Upper lobe of left lung (tissue), 6 donors: ENCODE measurements at regions not wholly inside any gene's neighbourhood (a gene's known extent, or its start where the extent isn't known, plus 50 kb on each side); places are given as distances from the start of the nearest gene placed in this dataset.

ENCODE experiments used
- ATAC-seq, 2 donors: fragments of 200-7000 bp; cut with Tn5 transposase; one replicate each; pipeline ENCODE4 v1.9.1; 2022; ENCODE audit warnings: mild to moderate bottlenecking in 2 of 2, moderate library complexity in 2 of 2; ENCODE audit not compliant: low FRiP score in 2 of 2
- DNase-seq, 2 donors: peaks; one replicate each; pipeline ENCODE4 v3.0.0-alpha.2; 2019 to 2020
- H3K27ac ChIP-seq, 4 donors: fragments of 200-600 bp; sonication (generic); one replicate each; pipeline ENCODE4 v1.5.1; 2016 to 2019
- H3K27me3 ChIP-seq, 4 donors: fragments of 200-600 bp; sonication (generic); one replicate each; pipeline ENCODE4 v1.5.1; 2017 to 2019
- H3K36me3 ChIP-seq, 4 donors: fragments of 200-600 bp; sonication (generic); one replicate each; pipeline ENCODE4 v1.5.1; 2016 to 2019
- H3K4me1 ChIP-seq, 4 donors: fragments of 200-600 bp; sonication (generic); one replicate each; pipeline ENCODE4 v1.5.1; 2018 to 2019
- H3K4me3 ChIP-seq, 4 donors: fragments of 200-600 bp; sonication (generic); one replicate each; pipeline ENCODE4 v1.5.1; 2017 to 2019; ENCODE audit warnings: mild to moderate bottlenecking in 2 of 4, moderate library complexity in 1 of 4
- H3K9me3 ChIP-seq, 4 donors: fragments of 200-600 bp; sonication (generic); one replicate each; pipeline ENCODE4 v1.5.1; 2018 to 2019
- EP300 ChIP-seq, 4 donors: sonication (generic); formaldehyde crosslinking; IDR thresholded peaks; one replicate each; pipeline ENCODE4 v1.5.1; 2017; ENCODE audit warnings: antibody characterized with exemption in 4 of 4, control low read depth in 2 of 4
- POLR2A ChIP-seq, 4 donors: fragments of 450-650 bp; IDR thresholded peaks; one replicate each; pipeline ENCODE4 v1.5.1; 2016 to 2017; ENCODE audit warnings: antibody characterized with exemption in 4 of 4, mild to moderate bottlenecking in 2 of 4
- POLR2AphosphoS5 ChIP-seq, 2 donors: sonication (generic); formaldehyde crosslinking; IDR thresholded peaks; one replicate each; pipeline ENCODE4 v1.5.1; 2017; ENCODE audit warnings: antibody characterized with exemption in 2 of 2
- WGBS, 2 donors: methylation state at CpG; one replicate each; pipeline ENCODE4 v1.1.5; 2017 to 2018; 5-methylcytosine and 5-hydroxymethylcytosine counted together
- TF ChIP-seq, protein P1 (sequence below), 6 experiments: fragments of 450-650 bp in 4 of 6; fragments of 200-600 bp in 2 of 6; sonication (generic) in 2 of 6; IDR thresholded peaks; one replicate each; pipeline ENCODE4 v1.5.1; 2016 to 2019; ENCODE audit warnings: antibody characterized with exemption in 6 of 6
- donor health status: DM: no; HTN: no; CAD: no; lungs with moderate emphysema.
- donor health status: DM: no; HTN: yes; CAD: no; lungs with severe emphysema.

DNA sequence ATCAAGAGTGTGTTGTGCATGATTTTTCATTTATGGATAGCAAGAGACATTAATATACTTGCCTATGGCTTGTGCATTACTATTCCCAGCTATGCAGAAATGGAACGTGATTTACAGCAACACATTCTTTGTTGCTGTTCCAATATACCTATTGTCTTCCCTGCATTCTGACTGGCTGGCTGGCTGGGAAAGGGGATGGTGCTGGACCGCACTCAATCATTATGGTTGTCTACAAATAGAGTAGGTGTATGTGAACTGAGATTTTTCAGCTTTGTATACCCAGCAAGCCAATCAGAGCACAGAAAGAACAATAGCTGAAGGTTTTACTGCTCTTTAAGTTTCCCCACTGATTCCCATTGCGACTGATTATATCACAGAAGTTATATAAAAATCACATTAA, 167.5 kb downstream of the ATG4C start:
- Histone ChIP-seq H3K27me3 (no peaks in the 10 kb centered on the region), H3K9me3 (no peaks in the 10 kb centered on the region), H3K27ac (no peak overlapping the region), H3K36me3 (no peaks in the 10 kb centered on the region), H3K4me1 (no peaks in the 10 kb centered on the region), H3K4me3 (no peak overlapping the region)
- no peak for DNase-seq
- ATAC-seq: no peak
- TF ChIP-seq EP300 (IDR thresholded peaks at IDR 0.05) (no peak), POLR2A (IDR thresholded peaks at IDR 0.05) (no peak)
- TF ChIP-seq, protein P1, sequence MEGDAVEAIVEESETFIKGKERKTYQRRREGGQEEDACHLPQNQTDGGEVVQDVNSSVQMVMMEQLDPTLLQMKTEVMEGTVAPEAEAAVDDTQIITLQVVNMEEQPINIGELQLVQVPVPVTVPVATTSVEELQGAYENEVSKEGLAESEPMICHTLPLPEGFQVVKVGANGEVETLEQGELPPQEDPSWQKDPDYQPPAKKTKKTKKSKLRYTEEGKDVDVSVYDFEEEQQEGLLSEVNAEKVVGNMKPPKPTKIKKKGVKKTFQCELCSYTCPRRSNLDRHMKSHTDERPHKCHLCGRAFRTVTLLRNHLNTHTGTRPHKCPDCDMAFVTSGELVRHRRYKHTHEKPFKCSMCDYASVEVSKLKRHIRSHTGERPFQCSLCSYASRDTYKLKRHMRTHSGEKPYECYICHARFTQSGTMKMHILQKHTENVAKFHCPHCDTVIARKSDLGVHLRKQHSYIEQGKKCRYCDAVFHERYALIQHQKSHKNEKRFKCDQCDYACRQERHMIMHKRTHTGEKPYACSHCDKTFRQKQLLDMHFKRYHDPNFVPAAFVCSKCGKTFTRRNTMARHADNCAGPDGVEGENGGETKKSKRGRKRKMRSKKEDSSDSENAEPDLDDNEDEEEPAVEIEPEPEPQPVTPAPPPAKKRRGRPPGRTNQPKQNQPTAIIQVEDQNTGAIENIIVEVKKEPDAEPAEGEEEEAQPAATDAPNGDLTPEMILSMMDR (IDR thresholded peaks at IDR 0.05): no peak
- WGBS, 2 donors: 62 to 64% methylated on average over 3 of the region's 3 CpGs

- Histone ChIP-seq H3K27ac (no peak overlapping the region), H3K36me3 (no peaks in the 10 kb centered on the region), H3K27me3 (no peaks in the 10 kb centered on the region), H3K9me3 (no peaks in the 10 kb centered on the region), H3K4me1 (no peaks in the 10 kb centered on the region), H3K4me3 (no peak overlapping the region)
- ATAC-seq (no peak), DNase-seq (no peak)
- TF ChIP-seq POLR2A (IDR thresholded peaks at IDR 0.05) (no peak), EP300 (IDR thresholded peaks at IDR 0.05) (no peak), POLR2AphosphoS5 (IDR thresholded peaks at IDR 0.05) (no peak)
- TF ChIP-seq, protein P1 (IDR thresholded peaks at IDR 0.05): no peak
- WGBS, 2 donors: 91% methylated on average over 1 of the region's 1 CpG
Observed at GRCh38 chr1:62952596-62952995, 168.7 kb downstream of the ATG4C start.

DNA sequence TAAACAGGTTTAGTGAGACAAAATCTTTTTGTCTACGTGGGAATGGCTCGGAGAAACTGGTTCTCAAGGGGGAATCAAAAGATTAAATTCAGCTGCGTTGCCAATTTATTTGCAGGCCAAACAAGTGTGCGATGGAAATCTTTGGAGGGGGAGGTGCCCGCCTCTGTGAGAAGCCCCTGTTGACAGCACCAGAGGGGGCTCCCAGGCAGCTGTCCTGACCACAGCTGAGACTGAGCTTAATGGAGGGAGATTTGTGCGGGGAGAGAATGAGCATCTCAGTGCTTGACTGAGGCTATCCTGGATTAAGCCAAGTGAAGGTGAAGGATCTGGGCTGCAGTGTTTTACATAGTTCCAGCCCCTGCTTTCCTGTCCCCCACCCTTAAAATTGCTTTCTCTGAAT, 169.7 kb downstream of the ATG4C start:
- H3K36me3 ChIP-seq: no peaks in the 10 kb centered on the region
- no peak overlapping the region for H3K4me3 ChIP-seq
- 34% methylated on average over 5 to 6 of the region's 6 CpGs for WGBS, 2 donors
- no peaks in the 10 kb centered on the region for H3K9me3 ChIP-seq
- no peaks in the 10 kb centered on the region for H3K27me3 ChIP-seq
- DNase-seq: no peak
- no peak for ATAC-seq
- TF ChIP-seq POLR2AphosphoS5 (IDR thresholded peaks at IDR 0.05): no peak
- TF ChIP-seq, protein P1 (IDR thresholded peaks at IDR 0.05): no peak
- TF ChIP-seq POLR2A (IDR thresholded peaks at IDR 0.05): no peak
- TF ChIP-seq EP300 (IDR thresholded peaks at IDR 0.05): no peak
- H3K27ac ChIP-seq: no peak overlapping the region
- no peaks in the 10 kb centered on the region for H3K4me1 ChIP-seq

DNA sequence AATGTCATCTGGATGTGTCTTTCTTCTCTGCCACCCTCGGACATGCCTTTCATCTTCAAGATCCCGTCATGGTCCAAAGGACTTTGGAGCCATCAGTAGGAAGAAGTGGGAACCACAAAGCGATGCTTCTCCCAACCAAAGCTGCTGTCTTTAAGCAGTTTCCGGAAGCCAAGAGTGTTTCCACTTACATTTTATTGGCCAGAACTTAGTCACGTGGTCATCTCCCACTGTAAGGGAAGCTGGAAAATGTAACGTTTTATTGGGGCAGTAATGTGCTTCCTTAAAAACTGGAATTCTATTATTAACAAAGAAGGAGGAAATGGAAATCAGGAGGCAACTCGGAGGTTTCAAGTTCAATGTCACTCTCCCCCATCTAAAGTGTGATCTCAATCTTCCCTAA, 170.8 kb downstream of the ATG4C start:
- Histone ChIP-seq H3K36me3 (no peaks in the 10 kb centered on the region), H3K4me3 (no peak overlapping the region), H3K27me3 (no peaks in the 10 kb centered on the region), H3K27ac (no peak overlapping the region), H3K9me3 (no peaks in the 10 kb centered on the region), H3K4me1 (no peaks in the 10 kb centered on the region)
- no peak for ATAC-seq
- no peak for DNase-seq
- TF ChIP-seq, protein P1 (IDR thresholded peaks at IDR 0.05): no peak
- TF ChIP-seq POLR2A (IDR thresholded peaks at IDR 0.05) (no peak), EP300 (IDR thresholded peaks at IDR 0.05) (no peak), POLR2AphosphoS5 (IDR thresholded peaks at IDR 0.05) (no peak)
- WGBS, 2 donors: 57 to 58% methylated on average over 7 of the region's 7 CpGs

- TF ChIP-seq POLR2A (IDR thresholded peaks at IDR 0.05) (no peak), EP300 (IDR thresholded peaks at IDR 0.05) (no peak)
- DNase-seq: no peak
- H3K4me1 ChIP-seq: no peaks in the 10 kb centered on the region
- no peak overlapping the region for H3K4me3 ChIP-seq
- no peaks in the 10 kb centered on the region for H3K36me3 ChIP-seq
- no peak overlapping the region for H3K27ac ChIP-seq
- no peak for ATAC-seq
- H3K27me3 ChIP-seq: no peaks in the 10 kb centered on the region
- WGBS, 2 donors: 67 to 72% methylated on average over 1 of the region's 1 CpG
- no peaks in the 10 kb centered on the region for H3K9me3 ChIP-seq
Observed at GRCh38 chr1:62955666-62956065, 171.7 kb downstream of the ATG4C start.
